HG03442 (cell line): ENCODE measurements at regions not wholly inside any gene's neighbourhood (a gene's known extent, or its start where the extent isn't known, plus 50 kb on each side); places are given as distances from the start of the nearest gene placed in this dataset.
A peak's percentile ranks its signal among the peaks of the same experiment; 100 is the strongest.

Source experiments
- ATAC-seq: cut with Tn5 transposase; IDR thresholded peaks from one replicate; pipeline ENCODE4 v1.9.1; 2021; ENCODE audit warnings: mild to moderate bottlenecking, moderate library complexity; ENCODE audit not compliant: unreplicated experiment

DNA sequence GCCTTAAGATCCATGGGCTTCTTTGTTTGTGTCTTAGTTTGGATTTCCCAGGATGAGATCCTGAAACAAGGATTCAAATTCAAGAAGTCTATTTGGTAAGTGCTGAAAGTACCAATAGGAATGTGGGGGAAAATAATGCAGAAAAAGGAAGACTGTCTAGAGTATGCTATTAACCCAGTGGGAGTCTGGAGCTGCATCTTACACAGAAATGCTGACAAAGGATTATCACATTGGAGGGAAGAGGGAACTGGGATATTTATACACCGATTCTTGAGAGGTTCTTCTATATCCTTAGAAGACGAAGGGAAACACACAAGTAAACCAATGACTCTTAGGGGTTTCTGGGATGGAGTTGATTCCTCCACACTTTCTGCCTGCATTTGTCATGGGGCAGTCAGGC lies 294.8 kb upstream of the FIGN start:
- ATAC-seq: no peak

GRCh38 chr2:164028814-164029534 lies 293.2 kb upstream of the FIGN start:
- no peak for ATAC-seq

DNA sequence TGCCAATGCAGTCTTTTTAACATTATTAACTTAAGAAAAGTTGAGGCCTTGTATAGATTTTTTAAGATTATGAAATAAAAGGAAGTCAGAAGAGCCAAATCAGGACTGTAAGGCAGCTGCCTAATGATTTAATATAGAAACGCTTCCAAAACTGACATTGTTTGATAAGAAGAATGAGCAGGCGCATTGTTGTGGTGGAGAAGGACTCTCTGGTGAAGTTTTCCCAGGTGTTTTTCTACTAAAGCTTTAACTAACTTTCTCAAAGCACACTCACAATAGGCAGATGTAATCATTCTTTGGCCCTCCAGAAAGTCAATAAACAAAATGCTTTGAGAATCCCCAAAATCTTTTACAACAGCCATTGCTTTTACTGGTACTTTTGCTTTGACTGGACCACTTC lies 288.6 kb upstream of the FIGN start:
- no peak for ATAC-seq

- ATAC-seq: no peak
Observed at GRCh38 chr2:164023896-164024295, 288.1 kb upstream of the FIGN start.

- ATAC-seq: peak; percentile 96
Observed at GRCh38 chr2:164015328-164016123, 279.7 kb upstream of the FIGN start.

DNA sequence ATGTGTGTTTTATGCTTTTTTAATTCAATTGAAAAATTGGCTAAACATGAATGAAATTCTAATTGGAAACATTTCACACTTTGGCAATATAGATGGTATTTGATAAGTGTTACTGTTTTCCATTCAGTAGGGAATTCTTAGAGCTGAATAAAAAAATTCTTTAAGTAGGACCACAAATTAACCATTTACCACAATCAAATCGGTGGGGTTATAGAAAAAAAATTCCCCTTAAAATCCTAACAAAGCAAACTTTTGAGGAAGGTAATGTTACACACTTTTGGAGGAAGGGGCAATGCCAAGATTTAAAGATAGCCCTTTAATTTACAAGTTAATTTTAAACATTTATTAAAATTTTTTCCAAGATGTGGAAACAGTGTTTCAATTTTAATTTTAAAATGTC lies 279.0 kb upstream of the FIGN start:
- no peak for ATAC-seq

- ATAC-seq: no peak
Observed at GRCh38 chr2:164014068-164014731, 278.4 kb upstream of the FIGN start.

GRCh38 chr2:164012581-164012980 lies 276.8 kb upstream of the FIGN start:
- ATAC-seq: no peak

DNA sequence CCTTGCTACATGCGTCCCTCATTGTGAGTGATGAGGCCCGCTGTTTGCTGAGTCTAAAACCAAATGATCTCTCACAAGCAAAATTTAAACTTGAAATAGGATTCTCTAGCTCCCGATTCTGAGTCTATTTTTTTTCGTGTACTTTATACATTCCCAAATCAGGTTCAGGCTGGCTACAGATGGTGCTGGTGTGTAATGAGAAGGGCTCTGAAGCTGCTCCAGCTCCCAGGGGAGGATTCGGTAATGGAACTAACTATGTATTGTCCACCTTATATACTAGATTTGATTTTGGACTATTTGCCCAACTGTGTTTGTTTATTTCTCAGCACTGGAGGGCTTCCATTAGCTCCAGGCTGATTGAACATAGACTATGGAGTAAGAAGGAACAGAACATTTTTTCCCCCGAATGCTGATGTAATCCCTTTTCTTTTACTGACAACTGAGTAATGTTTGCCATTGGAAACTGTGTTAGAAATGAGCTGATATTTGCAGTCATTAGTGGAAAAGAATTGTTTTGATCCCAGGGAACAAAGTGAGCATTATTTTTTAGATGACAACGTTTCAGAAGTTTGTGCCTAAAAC lies 274.0 kb upstream of the FIGN start:
- no peak for ATAC-seq

DNA sequence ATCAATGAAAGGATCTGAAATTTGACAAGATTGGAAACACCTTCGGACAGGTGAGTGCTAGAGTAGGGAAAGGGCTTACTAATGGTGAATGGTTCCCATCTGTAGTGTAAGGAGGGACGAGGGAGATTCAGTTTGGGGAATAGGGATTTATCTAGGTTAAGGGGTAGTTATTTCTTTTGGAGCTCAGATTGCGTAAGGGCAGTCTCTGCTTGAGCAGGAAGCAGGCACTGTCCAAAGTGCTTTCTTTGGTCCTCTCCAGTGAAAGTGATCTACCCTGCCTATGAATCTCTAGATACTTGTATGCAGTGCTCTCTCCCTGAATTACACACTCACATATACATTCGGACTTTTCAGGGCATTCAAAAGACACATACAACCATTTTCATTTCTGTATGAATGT lies 272.9 kb upstream of the FIGN start:
- ATAC-seq: no peak

GRCh38 chr2:164006704-164007103 lies 270.9 kb upstream of the FIGN start:
- ATAC-seq: no peak

- no peak for ATAC-seq
Observed at GRCh38 chr2:164000176-164000575, 264.4 kb upstream of the FIGN start.

DNA sequence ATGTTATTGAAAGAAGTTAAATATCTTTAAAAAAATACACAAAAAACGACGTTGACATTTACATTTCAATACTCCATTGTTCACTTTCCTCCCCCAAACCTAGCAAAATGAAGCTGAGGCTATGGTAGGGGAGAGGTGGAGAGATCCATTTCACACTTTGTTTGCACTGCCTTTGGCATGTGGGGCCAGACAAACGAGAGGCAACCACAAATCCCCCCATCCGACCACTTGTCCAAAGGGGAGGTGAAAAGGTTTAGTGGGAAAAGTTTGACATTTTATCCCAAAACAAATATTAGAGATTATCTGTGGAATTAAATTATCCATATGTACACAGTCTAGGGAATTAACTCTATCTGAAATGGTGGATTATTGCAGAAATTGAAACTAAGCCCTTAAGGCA lies 261.7 kb upstream of the FIGN start:
- no peak for ATAC-seq

DNA sequence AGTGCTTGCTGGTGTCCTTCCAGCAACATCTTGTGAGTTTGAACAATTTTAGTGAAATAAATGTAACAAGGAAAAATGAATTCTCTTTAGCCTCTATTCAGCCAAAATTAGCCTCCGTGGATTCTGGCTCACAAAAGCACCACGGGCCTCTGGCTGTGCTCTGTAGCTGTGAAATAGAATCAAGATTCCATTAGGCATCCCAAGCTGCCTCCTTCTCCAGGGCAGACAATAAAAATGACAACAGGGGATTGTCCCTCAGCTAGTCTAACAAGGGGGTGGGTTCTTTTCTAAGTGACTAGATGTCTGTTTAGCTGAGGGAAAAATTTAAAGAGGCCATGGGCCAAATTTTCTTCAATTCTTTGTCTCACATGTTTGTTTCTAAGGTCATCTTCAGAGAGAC lies 254.7 kb upstream of the FIGN start:
- no peak for ATAC-seq

- no peak for ATAC-seq
Observed at GRCh38 chr2:163990101-163990500, 254.3 kb upstream of the FIGN start.

GRCh38 chr2:163987175-163987940 lies 251.6 kb upstream of the FIGN start:
- no peak for ATAC-seq

- no peak for ATAC-seq
Observed at GRCh38 chr2:163984986-163985385, 249.2 kb upstream of the FIGN start.

DNA sequence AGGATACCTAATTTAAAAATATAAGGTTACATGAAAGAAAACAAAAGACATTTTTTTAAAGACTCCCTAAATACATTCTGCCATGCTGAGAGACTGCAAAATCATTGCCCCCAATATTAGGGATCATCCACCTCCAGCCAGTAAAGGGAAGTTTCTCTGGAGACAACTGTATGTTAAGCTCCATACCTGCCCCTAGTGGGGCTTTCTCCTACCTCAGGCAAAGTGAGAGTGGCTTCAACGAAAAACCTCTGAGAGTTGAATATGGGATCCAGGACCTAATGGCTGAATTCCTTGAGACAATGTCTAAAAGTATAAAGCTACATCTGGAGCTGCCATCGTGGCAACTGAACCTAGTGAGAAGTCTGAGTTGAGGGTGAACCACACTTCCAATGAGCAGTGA lies 248.1 kb upstream of the FIGN start:
- ATAC-seq: no peak

GRCh38 chr2:163982938-163983337 lies 247.1 kb upstream of the FIGN start:
- ATAC-seq: no peak

GRCh38 chr2:163974766-163975165 lies 239.0 kb upstream of the FIGN start:
- no peak for ATAC-seq
